Muscle layer of colon (tissue), 2 donors: ENCODE measurements at regions not wholly inside any gene's neighbourhood (a gene's known extent, or its start where the extent isn't known, plus 50 kb on each side); places are given as distances from the start of the nearest gene placed in this dataset.

Source experiments
- H3K27ac ChIP-seq: one replicate; pipeline ENCODE4 v1.7.0; 2013; ENCODE audit warnings: low read depth, mild to moderate bottlenecking, low read length, moderate library complexity
- H3K27me3 ChIP-seq, 2 donors: one replicate each; pipeline ENCODE4 v1.7.0; 2013; ENCODE audit warnings: low read length in 2 of 2, mild to moderate bottlenecking in 2 of 2; ENCODE audit not compliant: insufficient read depth in 2 of 2, control insufficient read depth in 1 of 2
- H3K36me3 ChIP-seq: one replicate; pipeline ENCODE4 v1.7.0; 2013; ENCODE audit warnings: mild to moderate bottlenecking, low read length; ENCODE audit not compliant: insufficient read depth
- H3K4me1 ChIP-seq: one replicate; pipeline ENCODE4 v1.7.0; 2013; ENCODE audit warnings: mild to moderate bottlenecking, low read length; ENCODE audit not compliant: insufficient read depth
- H3K4me3 ChIP-seq, 2 donors: one replicate each; pipeline ENCODE4 v1.7.0; 2013; ENCODE audit warnings: low read length in 2 of 2, low read depth in 1 of 2, mild to moderate bottlenecking in 1 of 2, moderate library complexity in 1 of 2
- H3K9ac ChIP-seq: one replicate; pipeline ENCODE4 v1.7.0; 2013; ENCODE audit warnings: low read length
- H3K9me3 ChIP-seq: one replicate; pipeline ENCODE4 v1.7.0; 2013; ENCODE audit warnings: mild to moderate bottlenecking, low read length
- donor health status: abdominal sarcoma.
- donor health status: Adenocarcinoma of cecum.

DNA sequence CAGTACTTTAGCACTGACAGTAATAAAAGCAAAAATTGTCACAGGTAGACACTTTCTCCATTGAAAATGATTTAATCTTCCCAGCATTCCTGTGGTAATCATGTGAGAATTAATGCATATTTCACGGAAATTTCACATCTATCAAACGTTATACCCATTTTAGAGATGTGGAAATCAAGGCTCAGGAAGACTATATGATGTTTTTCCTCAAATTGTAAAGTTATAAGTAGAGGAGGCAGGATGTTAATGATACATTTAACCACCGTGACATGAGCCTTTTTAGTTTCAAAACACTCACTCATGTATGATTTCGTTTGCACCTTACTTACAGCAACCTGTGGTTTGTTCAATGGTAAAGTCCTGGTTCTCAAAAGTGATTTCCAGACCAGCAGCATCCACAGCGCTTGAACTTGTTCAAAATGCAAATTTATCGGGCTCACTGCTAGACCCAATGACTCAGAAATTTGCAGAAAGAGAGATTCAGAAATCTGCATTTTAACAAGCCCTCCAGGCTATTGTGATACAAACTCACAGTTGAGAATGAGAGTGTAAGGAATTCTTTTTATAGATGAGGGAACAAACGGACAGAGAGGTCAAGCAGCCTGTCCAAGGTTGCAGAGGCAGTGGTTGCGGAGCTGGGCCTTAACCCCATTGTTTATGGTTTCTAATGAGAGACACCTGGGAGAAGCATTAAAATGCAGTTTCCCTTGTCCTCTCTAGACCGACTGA lies 654.8 kb upstream of the TBX3 start:
- Histone ChIP-seq H3K9me3 (no peaks in the 10 kb centered on the region), H3K36me3 (no peaks in the 10 kb centered on the region), H3K4me1 (no peaks in the 10 kb centered on the region), H3K27me3 (no peaks in the 10 kb centered on the region), H3K27ac (no peak overlapping the region), H3K9ac (no peak overlapping the region), H3K4me3 (no peak overlapping the region)

DNA sequence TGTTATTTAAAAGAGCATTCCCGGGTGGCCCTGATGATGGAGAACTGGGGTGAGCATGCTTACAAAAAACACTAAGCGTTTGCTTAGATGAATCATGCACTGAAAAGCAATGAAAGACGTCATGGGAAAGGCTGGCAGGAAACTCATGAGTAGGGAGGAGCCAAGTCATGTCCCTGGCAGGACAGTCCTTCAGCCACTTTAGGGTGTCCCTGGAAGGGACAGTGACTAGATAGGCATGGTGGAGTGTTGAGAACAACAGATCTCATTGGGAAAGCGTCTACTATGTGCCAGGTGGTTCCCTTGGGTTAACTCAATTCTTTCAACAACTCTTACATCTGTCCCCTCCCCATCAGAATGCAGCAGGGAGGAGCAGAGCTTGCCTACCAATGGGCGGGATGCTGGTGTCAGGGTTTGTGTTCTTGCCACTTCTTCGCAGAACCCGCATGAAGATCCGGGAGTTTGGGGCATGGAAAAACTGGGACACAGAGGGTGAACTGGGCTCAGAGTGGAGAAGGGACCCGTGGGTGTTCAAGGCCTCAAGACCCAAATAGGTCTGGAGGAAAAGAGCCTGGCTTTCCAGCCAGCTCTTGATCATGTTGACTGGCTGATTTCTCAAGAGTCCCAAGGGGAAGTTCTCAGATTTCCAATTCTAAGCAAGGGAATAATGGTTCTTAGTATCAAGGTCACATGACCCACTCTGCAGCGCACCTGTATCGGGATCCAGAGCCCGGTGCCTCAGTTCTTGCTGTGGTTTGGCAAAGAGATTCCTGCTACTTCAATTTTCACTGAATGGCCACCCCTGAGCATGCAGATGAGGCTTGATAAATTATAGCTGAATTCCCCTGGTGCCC lies 653.9 kb upstream of the TBX3 start:
- Histone ChIP-seq H3K27ac (no peak overlapping the region), H3K9ac (no peak overlapping the region), H3K36me3 (no peaks in the 10 kb centered on the region)

GRCh38 chr12:115336506-115336905 lies 652.5 kb upstream of the TBX3 start:
- H3K27me3 ChIP-seq = no peaks in the 10 kb centered on the region
- H3K36me3 ChIP-seq = no peaks in the 10 kb centered on the region
- H3K9me3 ChIP-seq = no peaks in the 10 kb centered on the region
- no peak overlapping the region for H3K27ac ChIP-seq
- H3K4me1 ChIP-seq = no peaks in the 10 kb centered on the region
- no peak overlapping the region for H3K9ac ChIP-seq
- H3K4me3 ChIP-seq = no peak overlapping the region

More for the DNA sequence above, 653.9 kb upstream of the TBX3 start:
- Histone ChIP-seq H3K9me3 (no peaks in the 10 kb centered on the region), H3K27me3 (no peaks in the 10 kb centered on the region), H3K4me3 (no peak overlapping the region), H3K4me1 (no peaks in the 10 kb centered on the region)

DNA sequence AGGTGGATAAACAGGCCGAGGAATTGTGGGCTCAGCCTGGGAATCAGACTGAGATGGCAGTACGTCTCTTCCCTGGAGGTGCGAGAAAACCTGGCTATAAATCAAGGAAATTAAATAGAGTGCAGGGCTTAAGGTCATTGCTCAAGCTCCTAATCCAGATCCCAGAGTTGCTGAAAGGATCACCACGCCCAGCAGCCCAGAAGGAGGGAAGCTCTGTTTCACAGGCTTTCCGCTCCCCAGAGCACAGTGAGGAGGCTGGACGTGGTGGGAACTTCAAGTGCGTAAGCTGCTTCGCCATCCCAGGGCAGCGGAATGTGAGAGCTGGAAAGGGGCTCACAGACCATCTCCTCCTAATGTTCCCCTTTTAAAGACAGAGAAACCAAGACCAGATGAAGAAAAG lies 651.6 kb upstream of the TBX3 start:
- H3K36me3 ChIP-seq = no peaks in the 10 kb centered on the region
- no peaks in the 10 kb centered on the region for H3K4me1 ChIP-seq
- H3K27ac ChIP-seq = no peak overlapping the region
- no peak overlapping the region for H3K9ac ChIP-seq
- H3K4me3 ChIP-seq = no peak overlapping the region
- H3K9me3 ChIP-seq = no peaks in the 10 kb centered on the region
- no peaks in the 10 kb centered on the region for H3K27me3 ChIP-seq

- no peak overlapping the region for H3K9ac ChIP-seq
- no peaks in the 10 kb centered on the region for H3K36me3 ChIP-seq
- no peaks in the 10 kb centered on the region for H3K27me3 ChIP-seq
- no peaks in the 10 kb centered on the region for H3K9me3 ChIP-seq
- no peaks in the 10 kb centered on the region for H3K4me1 ChIP-seq
- no peak overlapping the region for H3K27ac ChIP-seq
- no peak overlapping the region for H3K4me3 ChIP-seq
Measured at GRCh38 chr12:115335048-115335447, 651.1 kb upstream of the TBX3 start.

- H3K9ac ChIP-seq = no peak overlapping the region
- H3K4me3 ChIP-seq = no peak overlapping the region
- no peaks in the 10 kb centered on the region for H3K9me3 ChIP-seq
- H3K27me3 ChIP-seq = no peaks in the 10 kb centered on the region
- H3K36me3 ChIP-seq = no peaks in the 10 kb centered on the region
- no peaks in the 10 kb centered on the region for H3K4me1 ChIP-seq
- no peak overlapping the region for H3K27ac ChIP-seq
Measured at GRCh38 chr12:115332945-115333344, 649.0 kb upstream of the TBX3 start.

GRCh38 chr12:115325858-115326257 lies 641.9 kb upstream of the TBX3 start:
- H3K27ac ChIP-seq = no peak overlapping the region
- H3K9me3 ChIP-seq = no peaks in the 10 kb centered on the region
- no peak overlapping the region for H3K9ac ChIP-seq

GRCh38 chr12:115324949-115325593 lies 641.1 kb upstream of the TBX3 start:
- no peaks in the 10 kb centered on the region for H3K4me1 ChIP-seq
- H3K27me3 ChIP-seq = no peaks in the 10 kb centered on the region
- H3K4me3 ChIP-seq = no peak overlapping the region
- no peaks in the 10 kb centered on the region for H3K9me3 ChIP-seq
- no peak overlapping the region for H3K27ac ChIP-seq
- no peaks in the 10 kb centered on the region for H3K36me3 ChIP-seq
- H3K9ac ChIP-seq = no peak overlapping the region

More at GRCh38 chr12:115325858-115326257, 641.9 kb upstream of the TBX3 start:
- Histone ChIP-seq H3K27me3 (no peaks in the 10 kb centered on the region), H3K36me3 (no peaks in the 10 kb centered on the region), H3K4me3 (no peak overlapping the region), H3K4me1 (no peaks in the 10 kb centered on the region)

DNA sequence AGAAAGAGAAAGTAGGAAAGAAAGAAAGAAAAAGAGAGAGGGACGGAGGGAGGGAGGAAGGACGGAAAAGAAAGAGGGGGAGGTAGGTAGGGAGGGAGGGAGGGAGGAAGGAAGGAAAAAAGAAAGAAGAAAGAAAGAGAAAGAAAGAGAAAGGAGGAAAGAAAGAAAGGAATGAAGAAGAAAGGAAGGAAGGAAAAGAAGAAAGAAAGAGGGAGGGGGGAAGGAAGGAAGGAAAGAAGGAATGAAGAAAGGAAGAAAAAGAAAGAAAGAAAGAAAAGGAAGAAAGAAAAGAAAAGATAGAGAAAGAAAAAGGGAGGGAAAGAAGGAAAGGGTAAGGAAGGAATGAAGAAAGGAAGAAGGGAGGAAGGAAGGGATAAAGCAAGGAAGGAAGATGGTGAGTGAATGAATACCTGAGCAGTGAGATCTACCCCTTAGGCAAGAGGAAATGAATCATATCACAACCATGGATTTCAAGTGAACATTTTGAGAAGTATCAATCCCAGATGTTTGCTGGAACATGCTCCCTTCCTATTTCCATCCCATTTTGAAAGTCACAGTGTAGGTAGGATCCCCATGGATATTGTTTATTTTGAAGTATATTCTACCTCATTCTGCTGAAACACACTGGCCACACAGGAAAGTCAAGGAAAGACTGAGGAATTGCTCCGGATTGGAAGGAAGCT lies 639.4 kb upstream of the TBX3 start:
- no peak overlapping the region for H3K27ac ChIP-seq

GRCh38 chr12:115322275-115322674 lies 638.3 kb upstream of the TBX3 start:
- H3K9ac ChIP-seq = no peak overlapping the region
- no peak overlapping the region for H3K27ac ChIP-seq
- H3K27me3 ChIP-seq = no peaks in the 10 kb centered on the region
- no peak overlapping the region for H3K4me3 ChIP-seq
- H3K9me3 ChIP-seq = no peaks in the 10 kb centered on the region
- H3K36me3 ChIP-seq = no peaks in the 10 kb centered on the region
- H3K4me1 ChIP-seq = no peaks in the 10 kb centered on the region

More for the DNA sequence above, 639.4 kb upstream of the TBX3 start:
- no peak overlapping the region for H3K9ac ChIP-seq
- H3K4me3 ChIP-seq = no peak overlapping the region
- no peaks in the 10 kb centered on the region for H3K27me3 ChIP-seq
- no peaks in the 10 kb centered on the region for H3K36me3 ChIP-seq
- H3K9me3 ChIP-seq = no peaks in the 10 kb centered on the region
- H3K4me1 ChIP-seq = no peaks in the 10 kb centered on the region

DNA sequence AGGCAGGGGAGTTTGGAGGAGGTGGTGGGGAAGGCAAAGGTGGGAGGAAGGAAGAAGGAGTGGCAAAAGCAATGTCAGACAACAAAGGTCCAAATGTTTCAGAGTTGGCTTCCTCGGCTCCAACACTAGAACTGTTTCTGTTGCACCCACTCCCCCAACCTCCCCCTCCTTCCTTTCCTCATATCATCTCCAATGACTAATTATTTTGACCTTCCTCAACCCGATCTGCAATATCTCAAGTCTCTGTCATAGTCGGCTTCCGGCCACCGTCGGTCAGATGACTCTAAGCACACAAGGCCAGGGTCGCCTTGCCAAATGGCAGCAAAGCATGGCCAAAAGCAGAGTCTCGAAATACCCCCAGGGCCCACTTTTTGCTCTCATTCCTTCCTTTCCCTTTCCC lies 637.0 kb upstream of the TBX3 start:
- no peak overlapping the region for H3K27ac ChIP-seq
- no peak overlapping the region for H3K4me3 ChIP-seq
- H3K27me3 ChIP-seq = no peaks in the 10 kb centered on the region
- H3K9me3 ChIP-seq = no peaks in the 10 kb centered on the region
- H3K9ac ChIP-seq = no peak overlapping the region
- H3K36me3 ChIP-seq = no peaks in the 10 kb centered on the region
- no peaks in the 10 kb centered on the region for H3K4me1 ChIP-seq
